Glutamatergic neuron (in vitro differentiated cells): ENCODE measurements at regions not wholly inside any gene's neighbourhood (a gene's known extent, or its start where the extent isn't known, plus 50 kb on each side); places are given as distances from the start of the nearest gene placed in this dataset.

Source experiments
- DNase-seq: peaks from one replicate; pipeline ENCODE4 v3.0.0; 2022
- H3K27ac Mint-ChIP-seq: one replicate; pipeline ENCODE4 v1.8.0; 2020; ENCODE audit warnings: mild to moderate bottlenecking, mixed read lengths, inconsistent platforms; ENCODE audit not compliant: unreplicated experiment
- H3K27me3 Mint-ChIP-seq: one replicate; pipeline ENCODE4 v1.8.0; 2020; ENCODE audit warnings: mild to moderate bottlenecking, moderate library complexity, mixed read lengths, inconsistent platforms; ENCODE audit not compliant: unreplicated experiment
- H3K36me3 Mint-ChIP-seq: one replicate; pipeline ENCODE4 v1.8.0; 2020; ENCODE audit warnings: mild to moderate bottlenecking, mixed read lengths, inconsistent platforms; ENCODE audit not compliant: unreplicated experiment
- H3K4me1 Mint-ChIP-seq: one replicate; pipeline ENCODE4 v1.8.0; 2020; ENCODE audit warnings: mild to moderate bottlenecking, low read depth, mixed read lengths, inconsistent platforms; ENCODE audit not compliant: unreplicated experiment
- H3K4me3 Mint-ChIP-seq: one replicate; pipeline ENCODE4 v1.8.0; 2020; ENCODE audit warnings: mild to moderate bottlenecking, mixed read lengths, inconsistent platforms; ENCODE audit not compliant: unreplicated experiment
- H3K9me3 Mint-ChIP-seq: one replicate; pipeline ENCODE4 v1.8.0; 2020; ENCODE audit warnings: mild to moderate bottlenecking, moderate library complexity, mixed read lengths, inconsistent platforms; ENCODE audit not compliant: unreplicated experiment
- CTCF ChIP-seq: fragments of 200-600 bp; sonication (generic); IDR thresholded peaks from one replicate; pipeline ENCODE4 v1.5.0; 2021; ENCODE audit not compliant: partially characterized antibody, unreplicated experiment

GRCh38 chr9:118362596-118362995 is 658.4 kb downstream of the TLR4 start:
- no peaks in the 10 kb centered on the region for H3K4me1 Mint-ChIP-seq
- DNase-seq = no peak
- H3K9me3 Mint-ChIP-seq = no peaks in the 10 kb centered on the region
- H3K36me3 Mint-ChIP-seq = no peaks in the 10 kb centered on the region
- H3K27me3 Mint-ChIP-seq = no peaks in the 10 kb centered on the region
- no peak overlapping the region for H3K27ac Mint-ChIP-seq
- no peak for TF ChIP-seq CTCF
- H3K4me3 Mint-ChIP-seq = no peak overlapping the region

GRCh38 chr9:118364266-118365106 is 660.3 kb downstream of the TLR4 start:
- Mint-ChIP-seq H3K36me3 (no peaks in the 10 kb centered on the region), H3K4me1 (no peaks in the 10 kb centered on the region), H3K27ac (no peak overlapping the region), H3K4me3 (no peak overlapping the region), H3K27me3 (no peaks in the 10 kb centered on the region), H3K9me3 (no peaks in the 10 kb centered on the region)
- no peak for DNase-seq
- no peak for TF ChIP-seq CTCF

GRCh38 chr9:118366228-118366627 is 662.0 kb downstream of the TLR4 start:
- no peak for DNase-seq
- H3K27ac Mint-ChIP-seq = no peak overlapping the region
- H3K9me3 Mint-ChIP-seq = no peaks in the 10 kb centered on the region
- no peak overlapping the region for H3K4me3 Mint-ChIP-seq
- H3K4me1 Mint-ChIP-seq = no peaks in the 10 kb centered on the region
- no peaks in the 10 kb centered on the region for H3K36me3 Mint-ChIP-seq
- H3K27me3 Mint-ChIP-seq = no peaks in the 10 kb centered on the region
- no peak for TF ChIP-seq CTCF

GRCh38 chr9:118367383-118367782 is 663.2 kb downstream of the TLR4 start:
- H3K4me1 Mint-ChIP-seq = no peaks in the 10 kb centered on the region
- H3K27me3 Mint-ChIP-seq = no peaks in the 10 kb centered on the region
- DNase-seq = no peak
- TF ChIP-seq CTCF = no peak
- H3K27ac Mint-ChIP-seq = no peak overlapping the region
- H3K9me3 Mint-ChIP-seq = no peaks in the 10 kb centered on the region
- H3K36me3 Mint-ChIP-seq = no peaks in the 10 kb centered on the region
- H3K4me3 Mint-ChIP-seq = no peak overlapping the region

GRCh38 chr9:118384531-118385100 is 680.4 kb downstream of the TLR4 start:
- Mint-ChIP-seq H3K4me3 (no peak overlapping the region), H3K27ac (no peak overlapping the region), H3K9me3 (no peaks in the 10 kb centered on the region), H3K27me3 (peaks cover 1% of the 10 kb centered on the region), H3K4me1 (peaks cover 7% of the 10 kb centered on the region), H3K36me3 (peaks cover 5% of the 10 kb centered on the region)
- no peak for DNase-seq
- no peak for TF ChIP-seq CTCF
